B cell (primary cell): ENCODE measurements at regions not wholly inside any gene's neighbourhood (a gene's known extent, or its start where the extent isn't known, plus 50 kb on each side); places are given as distances from the start of the nearest gene placed in this dataset.

Source experiments
- ATAC-seq: fragments of 200-7000 bp; cut with Tn5 transposase; one replicate; pipeline ENCODE4 v1.10.0; 2021; ENCODE audit warnings: low read depth, mild to moderate bottlenecking, moderate number of reproducible peaks, moderate library complexity
- CTCF ChIA-PET: fragments of 350-600 bp; sonication (Branson Sonifier 250); formaldehyde crosslinking; loops from one replicate; lab custom pipeline; 2021; ENCODE audit warnings: antibody characterized with exemption, inconsistent platforms; lab: Charles Lee
- POLR2A ChIA-PET: fragments of 350-600 bp; sonication (Branson Sonifier 250); formaldehyde crosslinking; loops from one replicate; lab custom pipeline; 2021; ENCODE audit warnings: antibody characterized with exemption; lab: Charles Lee
- DNase-seq: peaks from one replicate; pipeline ENCODE4 v3.0.0; 2013
- H2AFZ ChIP-seq: 2 replicates; pipeline ENCODE4 v1.6.1; 2012; ENCODE audit warnings: mild to moderate bottlenecking, low read depth, low read length; ENCODE audit not compliant: insufficient read depth, poor library complexity, severe bottlenecking
- H3K27ac ChIP-seq, 2 donors: 1 replicate in 1 of 2; 2 replicates in 1 of 2; pipeline ENCODE4 v1.5.1; 2012 to 2013; ENCODE audit warnings: low read length in 2 of 2, mild to moderate bottlenecking in 2 of 2, moderate library complexity in 1 of 2
- H3K27me3 ChIP-seq, 4 experiments: fragments of 200-600 bp in 1 of 4; sonication (generic) in 1 of 4; replicated peaks in 1 of 4; 1 replicate in 2 of 4; 2 replicates in 2 of 4; pipeline versions ENCODE4 v1.6.1 to v1.7.0; 2013 to 2016; ENCODE audit warnings: low read length in 3 of 4, mild to moderate bottlenecking in 2 of 4, mixed read lengths in 1 of 4, moderate library complexity in 1 of 4; ENCODE audit not compliant: insufficient read depth in 4 of 4, control insufficient read depth in 3 of 4; ENCODE audit errors: control extremely low read depth in 1 of 4
- H3K36me3 ChIP-seq, 2 experiments: replicated peaks in 1 of 2; 1 replicate in 1 of 2; 2 replicates in 1 of 2; pipeline versions ENCODE4 v1.6.1 to v1.7.1; 2013; ENCODE audit warnings: low read length in 1 of 2; ENCODE audit not compliant: insufficient read depth in 2 of 2, control insufficient read depth in 1 of 2; ENCODE audit errors: control extremely low read depth in 1 of 2, extremely low read depth in 1 of 2
- H3K4me1 ChIP-seq, 2 donors: fragments of 200-600 bp in 1 of 2; sonication (generic) in 1 of 2; 1 replicate in 1 of 2; 2 replicates in 1 of 2; pipeline versions ENCODE4 v1.5.1 to v1.6.1; 2013 to 2017; ENCODE audit warnings: low read length in 2 of 2; ENCODE audit not compliant: control insufficient read depth in 2 of 2, insufficient read depth in 2 of 2
- H3K4me2 ChIP-seq: replicated peaks from 2 replicates; pipeline ENCODE3; 2012; ENCODE audit warnings: mild to moderate bottlenecking, low read depth, low read length; ENCODE audit not compliant: poor library complexity, severe bottlenecking
- H3K4me3 ChIP-seq, 5 experiments: fragments of 200-600 bp in 1 of 5; sonication (generic) in 1 of 5; 1 replicate in 3 of 5; 2 replicates in 2 of 5; pipeline versions ENCODE4 v1.5.1 to v1.7.0; 2011 to 2016; ENCODE audit warnings: low read length in 4 of 5, mild to moderate bottlenecking in 4 of 5, low read depth in 2 of 5, control low read depth in 1 of 5, moderate library complexity in 1 of 5; ENCODE audit not compliant: insufficient read depth in 1 of 5; ENCODE audit errors: control extremely low read depth in 1 of 5, extremely low read depth in 1 of 5
- H3K79me2 ChIP-seq: fragments of 200-600 bp; sonication (generic); one replicate; pipeline ENCODE4 v1.6.0; 2016; ENCODE audit warnings: low read length; ENCODE audit not compliant: control insufficient read depth, insufficient read depth
- H3K9ac ChIP-seq: fragments of 200-600 bp; sonication (generic); 2 replicates; pipeline ENCODE4 v1.6.1; 2017; ENCODE audit warnings: mild to moderate bottlenecking, low read length, moderate library complexity
- H3K9me3 ChIP-seq, 3 donors: one replicate each; pipeline versions ENCODE4 v1.6.1 to v1.7.1; 2013; ENCODE audit warnings: low read length in 2 of 3; ENCODE audit not compliant: control insufficient read depth in 2 of 3, insufficient read depth in 1 of 3; ENCODE audit errors: control extremely low read depth in 1 of 3
- H4K20me1 ChIP-seq: 2 replicates; pipeline ENCODE4 v1.6.0; 2012; ENCODE audit warnings: mild to moderate bottlenecking, low read length; ENCODE audit not compliant: insufficient read depth, control insufficient read depth, poor library complexity, severe bottlenecking
- H3K27ac Mint-ChIP-seq: one replicate; pipeline ENCODE4 v1.8.0; 2021; ENCODE audit warnings: mixed read lengths
- H3K27me3 Mint-ChIP-seq: one replicate; pipeline ENCODE4 v1.8.0; 2021; ENCODE audit warnings: mixed read lengths
- H3K4me1 Mint-ChIP-seq: one replicate; pipeline ENCODE4 v1.8.0; 2021; ENCODE audit warnings: mixed read lengths
- H3K4me3 Mint-ChIP-seq: one replicate; pipeline ENCODE4 v1.8.0; 2021; ENCODE audit warnings: mixed read lengths
- H3K9me3 Mint-ChIP-seq: one replicate; pipeline ENCODE4 v1.8.0; 2022; ENCODE audit warnings: mixed read lengths; ENCODE audit not compliant: insufficient read depth
- CTCF ChIP-seq: fragments of 200-600 bp; IDR thresholded peaks from one replicate; pipeline ENCODE4 v1.8.0; 2022; ENCODE audit warnings: antibody characterized with exemption, mild to moderate bottlenecking
- EZH2 ChIP-seq: IDR thresholded peaks from 2 replicates; pipeline ENCODE4 v1.6.1; 2012; ENCODE audit warnings: borderline replicate concordance, low read depth, mild to moderate bottlenecking, moderate library complexity, low read length; ENCODE audit not compliant: insufficient read depth, poor library complexity, severe bottlenecking
- WGBS: methylation state at CpG from one replicate; pipeline ENCODE4 v1.1.5; 2013; ENCODE audit warnings: missing lambda C conversion rate; ENCODE audit not compliant: insufficient coverage; 5-methylcytosine and 5-hydroxymethylcytosine counted together
- intact Hi-C: fragments of 100-400 bp; cut with micrococcal nuclease; formaldehyde crosslinking; loops from one replicate; pipeline ENCODE4 v1.10.0; 2022

- ATAC-seq = no peak
- no peak for TF ChIP-seq EZH2
These were observed 590.3 kb downstream of the BUD13 start for GRCh38 chr11:116182356-116182966.

GRCh38 chr11:116180806-116181600 lies 591.8 kb downstream of the BUD13 start:
- Histone ChIP-seq H2AFZ (no peak overlapping the region), H3K4me2 (no peak overlapping the region), H3K36me3 (no peaks in the 10 kb centered on the region), H3K27ac (no peak overlapping the region), H3K27me3 (no peaks in the 10 kb centered on the region), H3K9me3 (peaks cover 0 to 7% (median 0%) of the 10 kb centered on the region in 3 donors), H3K9ac (no peak overlapping the region), H3K4me1 (no peaks in the 10 kb centered on the region), H3K4me3 (no peak overlapping the region), H3K79me2 (no peaks in the 10 kb centered on the region), H4K20me1 (no peaks in the 10 kb centered on the region)
- H3K27me3 Mint-ChIP-seq = peaks cover 6% of the 10 kb centered on the region
- no peak overlapping the region for H3K27ac Mint-ChIP-seq
- no peak for DNase-seq
- no peaks in the 10 kb centered on the region for H3K4me1 Mint-ChIP-seq
- ATAC-seq = no peak
- H3K9me3 Mint-ChIP-seq = peaks cover 2% of the 10 kb centered on the region
- POLR2A ChIA-PET = no interaction called here
- CTCF ChIA-PET = no interaction called here
- no peak overlapping the region for H3K4me3 Mint-ChIP-seq
- TF ChIP-seq CTCF (no peak), EZH2 (no peak)
- 87% methylated on average over 8 of the region's 13 CpGs for WGBS
- intact Hi-C loops = no loop called here

More at GRCh38 chr11:116182356-116182966, 590.3 kb downstream of the BUD13 start:
- intact Hi-C loops = no loop called here
- WGBS = 87% methylated on average over 6 of the region's 7 CpGs
- Histone ChIP-seq H3K27me3 (no peaks in the 10 kb centered on the region), H3K27ac (no peak overlapping the region), H3K79me2 (no peaks in the 10 kb centered on the region), H4K20me1 (no peaks in the 10 kb centered on the region), H3K4me3 (no peak overlapping the region), H3K36me3 (no peaks in the 10 kb centered on the region), H3K9me3 (peaks cover 0 to 7% (median 0%) of the 10 kb centered on the region in 3 donors), H3K9ac (no peak overlapping the region), H3K4me2 (no peak overlapping the region), H2AFZ (no peak overlapping the region), H3K4me1 (no peaks in the 10 kb centered on the region)
- Mint-ChIP-seq H3K9me3 (peaks cover 2% of the 10 kb centered on the region), H3K4me1 (no peaks in the 10 kb centered on the region), H3K27ac (no peak overlapping the region), H3K4me3 (no peak overlapping the region), H3K27me3 (peaks cover 6% of the 10 kb centered on the region)
- ChIA-PET POLR2A (no interaction called here), CTCF (no interaction called here)
- no peak for DNase-seq
